HL-60 (cell line): ENCODE measurements at regions not wholly inside any gene's neighbourhood (a gene's known extent, or its start where the extent isn't known, plus 50 kb on each side); places are given as distances from the start of the nearest gene placed in this dataset.

Source experiments
- TF ChIP-seq, protein P1 (sequence below): IDR thresholded peaks from one replicate; pipeline ENCODE4 v1.5.1; 2011; ENCODE audit warnings: low read length, control low read depth, inconsistent platforms; ENCODE audit not compliant: insufficient read depth
- TF ChIP-seq, protein P2 (sequence below): IDR thresholded peaks from 2 replicates; pipeline ENCODE4 v1.6.1; 2012; ENCODE audit warnings: low read depth; ENCODE audit not compliant: insufficient replicate concordance

DNA sequence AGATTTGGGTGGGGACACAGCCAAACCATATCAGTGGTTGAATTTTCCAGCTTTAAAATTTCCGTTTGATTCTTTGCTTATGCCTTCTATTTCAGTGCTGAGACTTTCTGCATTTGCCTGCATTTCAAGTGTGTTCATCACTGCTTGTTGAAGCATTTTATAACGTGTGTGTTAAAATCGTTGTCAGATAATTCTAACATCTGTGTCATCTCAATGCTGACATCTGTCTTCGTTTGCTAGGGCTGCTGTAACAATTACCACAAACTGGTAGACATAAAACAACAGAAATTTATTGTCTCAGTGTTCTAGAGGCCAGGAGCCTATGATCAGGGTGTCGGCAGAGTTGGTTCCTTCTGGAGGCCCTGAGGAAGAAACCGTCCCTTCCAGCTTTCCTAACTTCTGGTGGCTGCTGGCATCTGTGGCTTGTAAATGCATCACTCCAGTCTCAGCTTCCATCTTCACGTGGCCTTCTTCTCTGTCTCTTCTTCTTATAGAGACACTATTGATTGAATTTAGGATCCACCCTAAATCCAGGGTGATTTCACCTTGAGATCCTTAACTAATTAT, 71.1 kb upstream of the SDK1 start:
- TF ChIP-seq, protein P1, sequence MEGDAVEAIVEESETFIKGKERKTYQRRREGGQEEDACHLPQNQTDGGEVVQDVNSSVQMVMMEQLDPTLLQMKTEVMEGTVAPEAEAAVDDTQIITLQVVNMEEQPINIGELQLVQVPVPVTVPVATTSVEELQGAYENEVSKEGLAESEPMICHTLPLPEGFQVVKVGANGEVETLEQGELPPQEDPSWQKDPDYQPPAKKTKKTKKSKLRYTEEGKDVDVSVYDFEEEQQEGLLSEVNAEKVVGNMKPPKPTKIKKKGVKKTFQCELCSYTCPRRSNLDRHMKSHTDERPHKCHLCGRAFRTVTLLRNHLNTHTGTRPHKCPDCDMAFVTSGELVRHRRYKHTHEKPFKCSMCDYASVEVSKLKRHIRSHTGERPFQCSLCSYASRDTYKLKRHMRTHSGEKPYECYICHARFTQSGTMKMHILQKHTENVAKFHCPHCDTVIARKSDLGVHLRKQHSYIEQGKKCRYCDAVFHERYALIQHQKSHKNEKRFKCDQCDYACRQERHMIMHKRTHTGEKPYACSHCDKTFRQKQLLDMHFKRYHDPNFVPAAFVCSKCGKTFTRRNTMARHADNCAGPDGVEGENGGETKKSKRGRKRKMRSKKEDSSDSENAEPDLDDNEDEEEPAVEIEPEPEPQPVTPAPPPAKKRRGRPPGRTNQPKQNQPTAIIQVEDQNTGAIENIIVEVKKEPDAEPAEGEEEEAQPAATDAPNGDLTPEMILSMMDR = no peak
- TF ChIP-seq, protein P2, sequence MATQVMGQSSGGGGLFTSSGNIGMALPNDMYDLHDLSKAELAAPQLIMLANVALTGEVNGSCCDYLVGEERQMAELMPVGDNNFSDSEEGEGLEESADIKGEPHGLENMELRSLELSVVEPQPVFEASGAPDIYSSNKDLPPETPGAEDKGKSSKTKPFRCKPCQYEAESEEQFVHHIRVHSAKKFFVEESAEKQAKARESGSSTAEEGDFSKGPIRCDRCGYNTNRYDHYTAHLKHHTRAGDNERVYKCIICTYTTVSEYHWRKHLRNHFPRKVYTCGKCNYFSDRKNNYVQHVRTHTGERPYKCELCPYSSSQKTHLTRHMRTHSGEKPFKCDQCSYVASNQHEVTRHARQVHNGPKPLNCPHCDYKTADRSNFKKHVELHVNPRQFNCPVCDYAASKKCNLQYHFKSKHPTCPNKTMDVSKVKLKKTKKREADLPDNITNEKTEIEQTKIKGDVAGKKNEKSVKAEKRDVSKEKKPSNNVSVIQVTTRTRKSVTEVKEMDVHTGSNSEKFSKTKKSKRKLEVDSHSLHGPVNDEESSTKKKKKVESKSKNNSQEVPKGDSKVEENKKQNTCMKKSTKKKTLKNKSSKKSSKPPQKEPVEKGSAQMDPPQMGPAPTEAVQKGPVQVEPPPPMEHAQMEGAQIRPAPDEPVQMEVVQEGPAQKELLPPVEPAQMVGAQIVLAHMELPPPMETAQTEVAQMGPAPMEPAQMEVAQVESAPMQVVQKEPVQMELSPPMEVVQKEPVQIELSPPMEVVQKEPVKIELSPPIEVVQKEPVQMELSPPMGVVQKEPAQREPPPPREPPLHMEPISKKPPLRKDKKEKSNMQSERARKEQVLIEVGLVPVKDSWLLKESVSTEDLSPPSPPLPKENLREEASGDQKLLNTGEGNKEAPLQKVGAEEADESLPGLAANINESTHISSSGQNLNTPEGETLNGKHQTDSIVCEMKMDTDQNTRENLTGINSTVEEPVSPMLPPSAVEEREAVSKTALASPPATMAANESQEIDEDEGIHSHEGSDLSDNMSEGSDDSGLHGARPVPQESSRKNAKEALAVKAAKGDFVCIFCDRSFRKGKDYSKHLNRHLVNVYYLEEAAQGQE = no peak
